SK-N-SH treated with all-trans-retinoic acid at 6 μM for 48 hours (cell line): ENCODE measurements at regions not wholly inside any gene's neighbourhood (a gene's known extent, or its start where the extent isn't known, plus 50 kb on each side); places are given as distances from the start of the nearest gene placed in this dataset.
A peak's percentile ranks its signal among the peaks of the same experiment; 100 is the strongest.

Experiments
- ATAC-seq: fragments of 200-7000 bp; cut with Tn5 transposase; 3 replicates; pipeline ENCODE4 v1.9.1; 2020; ENCODE audit warnings: mild to moderate bottlenecking, moderate library complexity
- ARNTL ChIP-seq: fragments of 450-650 bp; formaldehyde crosslinking; IDR thresholded peaks from 2 replicates; pipeline ENCODE4 v1.5.0; 2020; ENCODE audit warnings: low read depth, mild to moderate bottlenecking, moderate library complexity, borderline replicate concordance
- BACH2 ChIP-seq: fragments of 250-450 bp; sonication (Bioruptor Pico); IDR thresholded peaks from 2 replicates; pipeline ENCODE4 v1.9.0; 2021; ENCODE audit warnings: mild to moderate bottlenecking, borderline replicate concordance
- CSDC2 ChIP-seq: fragments of 250-450 bp; sonication (Bioruptor Pico); IDR thresholded peaks from 2 replicates; pipeline ENCODE4 v1.5.0; 2020; ENCODE audit warnings: mild to moderate bottlenecking, moderate library complexity
- ESRRG ChIP-seq: fragments of 250-450 bp; sonication (Bioruptor Pico); IDR thresholded peaks from 2 replicates; pipeline ENCODE4 v1.6.1; 2021; ENCODE audit warnings: mild to moderate bottlenecking
- GLIS3 ChIP-seq: fragments of 250-450 bp; sonication (Bioruptor Pico); IDR thresholded peaks from 2 replicates; pipeline ENCODE4 v1.5.0; 2020; ENCODE audit warnings: mild to moderate bottlenecking, moderate library complexity
- ISL1 ChIP-seq: fragments of 250-450 bp; sonication (Bioruptor Pico); IDR thresholded peaks from 2 replicates; pipeline ENCODE4 v2.1.2; 2022; ENCODE audit warnings: mild to moderate bottlenecking, moderate library complexity
- OSR1 ChIP-seq: fragments of 250-450 bp; sonication (Bioruptor Pico); IDR thresholded peaks from 2 replicates; pipeline ENCODE4 v1.8.0; 2022; ENCODE audit warnings: moderate library complexity, mild to moderate bottlenecking, inconsistent platforms
- PPARA ChIP-seq: fragments of 250-450 bp; sonication (Bioruptor Pico); IDR thresholded peaks from 2 replicates; pipeline ENCODE4 v1.5.0; 2020; ENCODE audit warnings: mild to moderate bottlenecking, borderline replicate concordance
- RARB ChIP-seq: fragments of 250-450 bp; sonication (Bioruptor Pico); IDR thresholded peaks from 2 replicates; pipeline ENCODE4 v1.8.0; 2021; ENCODE audit warnings: mild to moderate bottlenecking, moderate library complexity
- SNAI2 ChIP-seq: fragments of 250-450 bp; sonication (Bioruptor Pico); IDR thresholded peaks from 2 replicates; pipeline ENCODE4 v1.5.0; 2020; ENCODE audit warnings: mild to moderate bottlenecking, moderate library complexity
- TCF4 ChIP-seq: fragments of 250-450 bp; sonication (Bioruptor Pico); IDR thresholded peaks from 2 replicates; pipeline ENCODE4 v1.8.0; 2021; ENCODE audit warnings: mild to moderate bottlenecking, moderate library complexity, borderline replicate concordance
- TOX ChIP-seq: fragments of 250-450 bp; sonication (Bioruptor Pico); IDR thresholded peaks from 2 replicates; pipeline ENCODE4 v1.8.0; 2021; ENCODE audit warnings: mild to moderate bottlenecking, moderate library complexity, borderline replicate concordance
- ZC3H10 ChIP-seq: fragments of 250-450 bp; sonication (Bioruptor Pico); IDR thresholded peaks from 2 replicates; pipeline ENCODE4 v1.5.1; 2021; ENCODE audit warnings: mild to moderate bottlenecking, moderate library complexity
- ZFP30 ChIP-seq: fragments of 450-650 bp; formaldehyde crosslinking; IDR thresholded peaks from 2 replicates; pipeline ENCODE4 v1.5.0; 2022; ENCODE audit warnings: mild to moderate bottlenecking, moderate library complexity
- ZNF565 ChIP-seq: fragments of 450-650 bp; formaldehyde crosslinking; conservative IDR thresholded peaks from 2 replicates; pipeline ENCODE4 v1.5.0; 2020; ENCODE audit warnings: low read depth, mild to moderate bottlenecking, moderate library complexity
- ZNF70 ChIP-seq: fragments of 450-650 bp; formaldehyde crosslinking; IDR thresholded peaks from 2 replicates; pipeline ENCODE4 v1.5.0; 2020; ENCODE audit warnings: mild to moderate bottlenecking, moderate library complexity
- ZNF8 ChIP-seq: fragments of 450-650 bp; formaldehyde crosslinking; IDR thresholded peaks from 2 replicates; pipeline ENCODE4 v1.5.0; 2020; ENCODE audit warnings: mild to moderate bottlenecking, moderate library complexity
- TF ChIP-seq, protein P1 (sequence below): fragments of 250-450 bp; sonication (Bioruptor Pico); IDR thresholded peaks from 2 replicates; pipeline ENCODE4 v1.5.0; 2020; ENCODE audit warnings: mild to moderate bottlenecking, moderate library complexity
- TF ChIP-seq, protein P2 (sequence below): fragments of 250-450 bp; sonication (Bioruptor Pico); IDR thresholded peaks from 2 replicates; pipeline ENCODE4 v1.8.0; 2020; ENCODE audit warnings: mild to moderate bottlenecking, moderate library complexity, borderline replicate concordance
- TF ChIP-seq, protein P3 (sequence below): fragments of 250-450 bp; sonication (Bioruptor Pico); IDR thresholded peaks from 2 replicates; pipeline ENCODE4 v1.5.1; 2021; ENCODE audit warnings: mild to moderate bottlenecking, moderate library complexity
- TF ChIP-seq, protein P4 (sequence below): fragments of 250-450 bp; sonication (Bioruptor Pico); IDR thresholded peaks from 2 replicates; pipeline ENCODE4 v1.5.1; 2020; ENCODE audit warnings: low read depth, mild to moderate bottlenecking, moderate library complexity
- TF ChIP-seq, protein P5 (sequence below): fragments of 250-450 bp; sonication (Bioruptor Pico); IDR thresholded peaks from 2 replicates; pipeline ENCODE4 v1.8.0; 2021; ENCODE audit warnings: low read depth, mild to moderate bottlenecking, moderate library complexity, borderline replicate concordance

GRCh38 chr4:156495091-156495490, 476.5 kb downstream of the PDGFC start:
- peak; percentile 52 for ATAC-seq
- no peak for TF ChIP-seq GLIS3 (CRISPR knock-in tag)
- TF ChIP-seq ZNF565 = no peak
- no peak for TF ChIP-seq ZFP30 (CRISPR knock-in tag)
- TF ChIP-seq ARNTL (CRISPR knock-in tag) = no peak
- no peak for TF ChIP-seq ZNF8
- TF ChIP-seq TCF4 = no peak
- TF ChIP-seq CSDC2 (CRISPR knock-in tag) = no peak
- TF ChIP-seq, protein P1, sequence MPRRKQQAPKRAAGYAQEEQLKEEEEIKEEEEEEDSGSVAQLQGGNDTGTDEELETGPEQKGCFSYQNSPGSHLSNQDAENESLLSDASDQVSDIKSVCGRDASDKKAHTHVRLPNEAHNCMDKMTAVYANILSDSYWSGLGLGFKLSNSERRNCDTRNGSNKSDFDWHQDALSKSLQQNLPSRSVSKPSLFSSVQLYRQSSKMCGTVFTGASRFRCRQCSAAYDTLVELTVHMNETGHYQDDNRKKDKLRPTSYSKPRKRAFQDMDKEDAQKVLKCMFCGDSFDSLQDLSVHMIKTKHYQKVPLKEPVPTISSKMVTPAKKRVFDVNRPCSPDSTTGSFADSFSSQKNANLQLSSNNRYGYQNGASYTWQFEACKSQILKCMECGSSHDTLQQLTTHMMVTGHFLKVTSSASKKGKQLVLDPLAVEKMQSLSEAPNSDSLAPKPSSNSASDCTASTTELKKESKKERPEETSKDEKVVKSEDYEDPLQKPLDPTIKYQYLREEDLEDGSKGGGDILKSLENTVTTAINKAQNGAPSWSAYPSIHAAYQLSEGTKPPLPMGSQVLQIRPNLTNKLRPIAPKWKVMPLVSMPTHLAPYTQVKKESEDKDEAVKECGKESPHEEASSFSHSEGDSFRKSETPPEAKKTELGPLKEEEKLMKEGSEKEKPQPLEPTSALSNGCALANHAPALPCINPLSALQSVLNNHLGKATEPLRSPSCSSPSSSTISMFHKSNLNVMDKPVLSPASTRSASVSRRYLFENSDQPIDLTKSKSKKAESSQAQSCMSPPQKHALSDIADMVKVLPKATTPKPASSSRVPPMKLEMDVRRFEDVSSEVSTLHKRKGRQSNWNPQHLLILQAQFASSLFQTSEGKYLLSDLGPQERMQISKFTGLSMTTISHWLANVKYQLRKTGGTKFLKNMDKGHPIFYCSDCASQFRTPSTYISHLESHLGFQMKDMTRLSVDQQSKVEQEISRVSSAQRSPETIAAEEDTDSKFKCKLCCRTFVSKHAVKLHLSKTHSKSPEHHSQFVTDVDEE (CRISPR knock-in tag) = no peak
- no peak for TF ChIP-seq BACH2 (CRISPR knock-in tag)
- no peak for TF ChIP-seq PPARA (CRISPR knock-in tag)
- no peak for TF ChIP-seq ZC3H10 (CRISPR knock-in tag)
- no peak for TF ChIP-seq TOX (CRISPR knock-in tag)
- TF ChIP-seq, protein P2, sequence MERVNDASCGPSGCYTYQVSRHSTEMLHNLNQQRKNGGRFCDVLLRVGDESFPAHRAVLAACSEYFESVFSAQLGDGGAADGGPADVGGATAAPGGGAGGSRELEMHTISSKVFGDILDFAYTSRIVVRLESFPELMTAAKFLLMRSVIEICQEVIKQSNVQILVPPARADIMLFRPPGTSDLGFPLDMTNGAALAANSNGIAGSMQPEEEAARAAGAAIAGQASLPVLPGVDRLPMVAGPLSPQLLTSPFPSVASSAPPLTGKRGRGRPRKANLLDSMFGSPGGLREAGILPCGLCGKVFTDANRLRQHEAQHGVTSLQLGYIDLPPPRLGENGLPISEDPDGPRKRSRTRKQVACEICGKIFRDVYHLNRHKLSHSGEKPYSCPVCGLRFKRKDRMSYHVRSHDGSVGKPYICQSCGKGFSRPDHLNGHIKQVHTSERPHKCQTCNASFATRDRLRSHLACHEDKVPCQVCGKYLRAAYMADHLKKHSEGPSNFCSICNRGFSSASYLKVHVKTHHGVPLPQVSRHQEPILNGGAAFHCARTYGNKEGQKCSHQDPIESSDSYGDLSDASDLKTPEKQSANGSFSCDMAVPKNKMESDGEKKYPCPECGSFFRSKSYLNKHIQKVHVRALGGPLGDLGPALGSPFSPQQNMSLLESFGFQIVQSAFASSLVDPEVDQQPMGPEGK (CRISPR knock-in tag) = no peak
- no peak for TF ChIP-seq ZNF70 (CRISPR knock-in tag)
- TF ChIP-seq, protein P3, sequence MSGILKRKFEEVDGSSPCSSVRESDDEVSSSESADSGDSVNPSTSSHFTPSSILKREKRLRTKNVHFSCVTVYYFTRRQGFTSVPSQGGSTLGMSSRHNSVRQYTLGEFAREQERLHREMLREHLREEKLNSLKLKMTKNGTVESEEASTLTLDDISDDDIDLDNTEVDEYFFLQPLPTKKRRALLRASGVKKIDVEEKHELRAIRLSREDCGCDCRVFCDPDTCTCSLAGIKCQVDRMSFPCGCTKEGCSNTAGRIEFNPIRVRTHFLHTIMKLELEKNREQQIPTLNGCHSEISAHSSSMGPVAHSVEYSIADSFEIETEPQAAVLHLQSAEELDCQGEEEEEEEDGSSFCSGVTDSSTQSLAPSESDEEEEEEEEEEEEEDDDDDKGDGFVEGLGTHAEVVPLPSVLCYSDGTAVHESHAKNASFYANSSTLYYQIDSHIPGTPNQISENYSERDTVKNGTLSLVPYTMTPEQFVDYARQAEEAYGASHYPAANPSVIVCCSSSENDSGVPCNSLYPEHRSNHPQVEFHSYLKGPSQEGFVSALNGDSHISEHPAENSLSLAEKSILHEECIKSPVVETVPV (CRISPR knock-in tag) = no peak

DNA sequence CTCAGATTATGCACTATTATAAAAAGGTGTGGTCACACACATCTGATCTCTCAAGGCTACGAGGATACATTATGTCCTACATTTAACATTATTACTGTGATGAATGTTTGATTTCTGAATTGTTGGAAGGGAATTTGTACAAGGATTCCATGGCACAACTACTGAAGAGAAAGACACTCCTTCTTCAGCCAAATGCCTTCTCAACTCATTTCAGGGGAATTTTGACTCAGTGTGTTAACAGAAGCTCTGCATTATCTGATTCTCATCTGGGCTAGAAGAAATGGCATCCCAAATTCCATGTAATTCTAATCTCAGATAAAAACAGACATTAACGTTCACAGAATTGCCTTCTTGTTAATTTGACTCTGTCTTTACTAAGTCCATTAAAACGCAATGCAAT, 477.7 kb downstream of the PDGFC start:
- ATAC-seq = peak; percentile 51; the same call in 2 of the 3 replicates
- TF ChIP-seq OSR1 (no peak), ZNF70 (CRISPR knock-in tag) (no peak), PPARA (CRISPR knock-in tag) (no peak), CSDC2 (CRISPR knock-in tag) (no peak), ZFP30 (CRISPR knock-in tag) (no peak), SNAI2 (CRISPR knock-in tag) (no peak), ISL1 (CRISPR knock-in tag) (no peak), ARNTL (CRISPR knock-in tag) (no peak), ZNF565 (no peak), RARB (CRISPR knock-in tag) (no peak), ESRRG (CRISPR knock-in tag) (no peak), ZC3H10 (CRISPR knock-in tag) (no peak), BACH2 (CRISPR knock-in tag) (no peak), TOX (CRISPR knock-in tag) (no peak)
- TF ChIP-seq, protein P3 (CRISPR knock-in tag) = no peak
- TF ChIP-seq, protein P2 (CRISPR knock-in tag) = no peak
- TF ChIP-seq, protein P4, sequence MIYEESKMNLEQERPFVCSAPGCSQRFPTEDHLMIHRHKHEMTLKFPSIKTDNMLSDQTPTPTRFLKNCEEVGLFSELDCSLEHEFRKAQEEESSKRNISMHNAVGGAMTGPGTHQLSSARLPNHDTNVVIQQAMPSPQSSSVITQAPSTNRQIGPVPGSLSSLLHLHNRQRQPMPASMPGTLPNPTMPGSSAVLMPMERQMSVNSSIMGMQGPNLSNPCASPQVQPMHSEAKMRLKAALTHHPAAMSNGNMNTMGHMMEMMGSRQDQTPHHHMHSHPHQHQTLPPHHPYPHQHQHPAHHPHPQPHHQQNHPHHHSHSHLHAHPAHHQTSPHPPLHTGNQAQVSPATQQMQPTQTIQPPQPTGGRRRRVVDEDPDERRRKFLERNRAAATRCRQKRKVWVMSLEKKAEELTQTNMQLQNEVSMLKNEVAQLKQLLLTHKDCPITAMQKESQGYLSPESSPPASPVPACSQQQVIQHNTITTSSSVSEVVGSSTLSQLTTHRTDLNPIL (CRISPR knock-in tag) = no peak
- TF ChIP-seq, protein P1 (CRISPR knock-in tag) = no peak
- TF ChIP-seq, protein P5, sequence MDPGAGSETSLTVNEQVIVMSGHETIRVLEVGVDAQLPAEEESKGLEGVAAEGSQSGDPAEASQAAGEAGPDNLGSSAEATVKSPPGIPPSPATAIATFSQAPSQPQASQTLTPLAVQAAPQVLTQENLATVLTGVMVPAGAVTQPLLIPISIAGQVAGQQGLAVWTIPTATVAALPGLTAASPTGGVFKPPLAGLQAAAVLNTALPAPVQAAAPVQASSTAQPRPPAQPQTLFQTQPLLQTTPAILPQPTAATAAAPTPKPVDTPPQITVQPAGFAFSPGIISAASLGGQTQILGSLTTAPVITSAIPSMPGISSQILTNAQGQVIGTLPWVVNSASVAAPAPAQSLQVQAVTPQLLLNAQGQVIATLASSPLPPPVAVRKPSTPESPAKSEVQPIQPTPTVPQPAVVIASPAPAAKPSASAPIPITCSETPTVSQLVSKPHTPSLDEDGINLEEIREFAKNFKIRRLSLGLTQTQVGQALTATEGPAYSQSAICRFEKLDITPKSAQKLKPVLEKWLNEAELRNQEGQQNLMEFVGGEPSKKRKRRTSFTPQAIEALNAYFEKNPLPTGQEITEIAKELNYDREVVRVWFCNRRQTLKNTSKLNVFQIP (CRISPR knock-in tag) = no peak
